ENCODE measurements at regions not wholly inside any gene's neighbourhood (a gene's known extent, or its start where the extent isn't known, plus 50 kb on each side); places are given as distances from the start of the nearest gene placed in this dataset.
"Not testable (repeated sequence)": the region's sequence is repeated elsewhere in the genome, so short reads cannot be mapped to it uniquely, and the experiment has no call there.

GRCh38 chr20:30164389-30164788, 1093.1 kb upstream of the DEFB115 start:
- not testable (repeated sequence) for DNase-seq

DNA sequence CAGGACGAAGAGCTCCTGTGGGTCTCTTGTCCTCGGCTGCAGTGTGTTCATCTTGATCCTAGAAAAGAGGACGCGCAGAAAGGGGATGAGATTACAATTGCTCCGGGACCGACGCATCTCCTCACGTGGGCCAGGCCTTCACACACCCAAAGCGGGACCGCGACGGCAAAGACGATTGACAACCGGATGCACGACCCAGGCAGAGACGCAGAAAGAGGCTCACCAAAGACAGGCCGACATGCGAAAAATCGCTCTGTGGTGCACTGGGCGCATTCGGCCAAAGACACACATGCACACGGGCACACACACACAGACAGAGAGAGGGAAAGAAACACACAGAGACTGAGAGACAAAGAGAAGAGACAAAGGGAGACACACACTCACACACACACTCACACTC, 1089.9 kb upstream of the DEFB115 start:
- no peak for DNase-seq

DNA sequence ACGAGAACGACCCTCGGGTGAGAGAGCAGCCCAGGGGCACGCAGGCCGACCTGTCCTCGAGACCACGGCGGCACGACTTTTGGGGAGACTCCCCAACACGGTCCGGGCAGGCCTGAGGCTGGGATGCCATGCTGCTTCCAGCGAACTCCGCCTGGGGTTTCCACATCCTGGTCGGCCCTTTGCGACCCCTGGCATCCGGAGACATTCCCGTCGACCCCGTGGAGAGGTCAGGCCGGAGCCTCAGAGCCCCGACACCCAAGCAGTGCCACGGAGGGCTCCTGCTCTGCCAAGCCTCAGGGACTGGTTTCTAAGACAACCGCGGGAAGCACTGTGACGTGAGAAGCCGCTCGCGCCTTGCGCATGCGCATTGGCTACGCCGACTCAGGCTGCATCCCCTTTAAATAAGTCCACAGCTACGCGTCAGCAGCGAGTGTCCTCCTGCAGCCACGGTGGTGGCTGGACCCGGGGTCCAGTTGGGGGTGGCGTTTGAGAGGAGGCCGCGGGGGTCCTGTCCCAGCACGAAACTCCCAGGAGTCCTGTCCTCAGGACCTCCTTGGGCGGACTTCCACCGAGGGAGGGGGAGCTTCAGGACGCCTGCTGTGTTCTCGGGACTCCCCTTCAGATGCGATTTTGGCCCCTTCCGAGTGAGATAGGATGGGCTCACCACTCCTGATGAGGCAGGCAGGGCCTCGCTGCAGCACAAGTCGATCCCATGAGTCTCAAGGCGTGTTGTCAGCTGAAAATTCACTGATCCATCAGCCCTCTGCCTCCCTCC, 1089.3 kb upstream of the DEFB115 start:
- DNase-seq = no peak

- no peak for DNase-seq
Observed at GRCh38 chr20:30168800-30169138, 1088.7 kb upstream of the DEFB115 start.

DNA sequence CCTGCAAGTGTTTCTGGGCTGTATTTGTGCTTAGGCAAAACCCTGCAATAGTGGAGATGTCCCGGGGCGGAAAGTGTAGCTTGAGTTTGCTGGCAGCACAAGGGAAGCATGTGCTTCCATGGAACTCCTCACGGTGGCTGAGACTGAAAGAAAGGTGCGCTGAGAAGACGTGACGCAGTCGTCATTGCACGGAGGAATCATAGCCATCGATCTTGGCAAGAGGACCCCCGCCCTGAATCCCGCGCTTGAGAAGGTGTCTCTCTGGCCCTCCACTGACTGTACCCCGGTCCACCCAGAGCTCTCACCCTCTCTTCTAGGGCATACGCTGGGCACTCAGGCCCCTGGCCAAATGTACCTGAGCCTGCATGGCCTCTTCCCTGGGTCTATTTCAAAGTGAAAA, 1081.8 kb upstream of the DEFB115 start:
- DNase-seq = no peak

DNA sequence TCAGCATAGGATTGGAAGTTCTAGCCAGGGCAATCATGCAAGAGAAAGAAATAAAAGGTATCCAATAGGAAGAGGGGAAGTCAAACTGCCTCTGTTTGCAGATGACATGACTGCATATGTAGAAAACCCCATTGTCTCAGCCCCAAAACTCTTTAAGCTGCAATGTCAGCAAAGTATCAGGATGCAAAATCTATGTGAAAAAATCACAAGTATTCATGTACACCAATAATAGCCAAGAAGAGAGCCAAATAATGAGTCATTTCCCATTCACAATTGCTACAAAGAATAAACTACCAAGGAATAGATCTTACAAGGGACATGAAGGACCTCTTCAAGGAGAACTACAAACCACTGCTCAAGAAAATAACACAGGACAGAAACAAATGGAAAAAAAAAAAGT, 1074.3 kb upstream of the DEFB115 start:
- not testable (repeated sequence) for DNase-seq

DNA sequence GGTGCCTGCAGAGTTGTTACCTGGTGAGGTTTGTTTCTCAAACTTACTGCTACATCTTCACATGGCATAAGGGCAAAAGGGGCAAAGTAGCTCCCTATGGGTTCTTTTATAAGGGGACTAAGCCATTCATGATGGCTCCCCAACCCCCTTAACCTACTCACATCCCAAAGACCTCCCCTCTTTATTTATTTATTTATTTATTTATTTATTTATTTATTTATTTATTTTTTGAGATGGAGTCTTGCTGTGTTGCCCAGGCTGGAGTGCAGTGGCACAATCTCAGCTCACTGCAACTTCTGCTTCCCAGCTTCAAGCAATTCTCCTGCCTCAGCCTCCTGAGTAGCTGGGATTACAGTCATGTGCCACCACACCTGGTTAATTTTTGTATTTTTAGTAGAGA, 1065.7 kb upstream of the DEFB115 start:
- not testable (repeated sequence) for DNase-seq

DNA sequence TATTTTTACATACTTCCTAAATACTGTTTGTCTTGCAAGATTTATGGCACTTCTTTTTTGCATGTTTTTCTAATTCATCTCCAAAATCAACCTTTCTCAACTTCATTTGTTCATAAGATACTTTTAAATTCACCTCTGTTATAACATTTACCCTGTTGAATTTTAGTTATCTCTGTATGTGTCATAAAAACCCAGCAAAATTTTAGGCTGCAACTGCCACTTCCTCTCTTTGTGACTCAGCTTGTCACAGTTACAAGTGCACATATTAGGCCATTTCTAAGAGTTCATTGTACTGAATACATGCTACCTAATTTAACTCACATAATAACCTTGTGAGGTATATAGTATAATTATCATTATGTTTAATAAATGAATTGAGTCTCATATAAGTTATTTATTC, 1023.0 kb upstream of the DEFB115 start:
- not testable (repeated sequence) for DNase-seq

GRCh38 chr20:30275073-30275472, 982.4 kb upstream of the DEFB115 start:
- not testable (repeated sequence) for DNase-seq

DNA sequence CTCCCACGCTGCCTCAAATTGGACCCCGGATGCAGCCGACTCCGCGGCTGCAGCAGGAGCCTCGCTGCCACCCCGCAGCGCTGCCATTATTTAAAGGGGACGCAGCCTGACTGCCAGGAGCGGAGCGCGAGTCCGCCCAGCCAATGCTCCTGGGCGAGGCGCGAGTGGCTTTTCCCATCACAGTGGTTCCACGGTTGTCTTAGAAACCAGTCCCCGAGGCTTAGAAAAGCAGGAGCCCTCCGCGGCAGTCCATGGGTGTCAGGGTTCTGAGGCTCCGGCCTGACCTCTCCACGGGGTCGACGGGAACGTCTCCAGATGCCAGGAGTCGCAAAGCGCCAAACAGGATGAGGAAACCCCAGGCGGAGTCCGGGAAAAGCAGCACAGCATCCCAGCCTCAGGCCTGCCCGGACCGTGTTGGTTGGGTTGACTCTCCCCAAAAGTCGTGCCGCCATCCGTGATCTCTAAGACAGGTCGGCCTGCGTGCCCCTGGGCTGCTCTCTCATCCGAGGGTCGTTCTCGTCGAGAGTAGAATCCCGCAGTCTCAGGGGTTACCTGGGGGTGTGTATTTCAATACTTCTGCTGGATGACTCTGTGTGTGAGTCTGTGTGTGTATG, 975.8 kb upstream of the DEFB115 start:
- no peak for DNase-seq

DNA sequence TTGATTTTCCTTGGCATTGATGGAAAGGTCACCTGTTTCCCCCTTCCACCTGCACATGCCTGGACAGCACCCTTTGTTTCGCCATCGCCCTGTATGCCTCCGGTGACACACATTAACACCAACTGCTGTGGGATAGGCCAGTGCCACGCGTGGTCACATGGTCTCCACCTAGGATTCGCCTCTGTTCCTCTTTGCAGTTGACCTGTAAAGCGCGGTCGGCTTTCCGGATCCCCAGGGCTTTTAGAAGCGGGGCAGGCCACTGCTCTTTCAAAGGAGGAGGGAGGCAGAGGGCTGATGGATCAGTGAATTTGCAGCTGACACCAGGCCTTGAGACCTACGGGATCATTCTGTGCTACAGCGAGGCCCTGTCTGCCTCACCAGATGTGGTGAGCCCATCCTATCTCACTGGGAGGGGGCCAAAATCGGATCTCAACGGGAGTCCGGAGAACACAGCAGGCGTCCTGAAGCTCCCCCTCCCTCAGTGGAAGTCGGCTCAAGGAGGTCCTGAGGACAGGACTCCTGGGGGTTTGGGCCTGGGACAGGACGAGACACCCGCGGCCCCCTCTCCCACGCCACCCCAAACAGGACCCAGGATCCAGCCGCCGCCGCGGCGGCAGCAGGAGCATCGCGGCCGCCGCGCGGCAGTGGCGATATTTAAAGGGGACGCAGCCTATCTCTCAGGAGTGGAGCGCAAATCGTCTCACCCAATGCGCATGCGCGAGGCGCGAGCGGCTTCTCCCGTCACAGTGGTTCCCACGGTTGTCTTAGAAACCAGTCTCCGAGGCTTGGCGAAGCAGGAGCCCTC, 973.8 kb upstream of the DEFB115 start:
- DNase-seq = not testable (repeated sequence)

GRCh38 chr20:30284281-30284905, 973.1 kb upstream of the DEFB115 start:
- DNase-seq = no peak

DNA sequence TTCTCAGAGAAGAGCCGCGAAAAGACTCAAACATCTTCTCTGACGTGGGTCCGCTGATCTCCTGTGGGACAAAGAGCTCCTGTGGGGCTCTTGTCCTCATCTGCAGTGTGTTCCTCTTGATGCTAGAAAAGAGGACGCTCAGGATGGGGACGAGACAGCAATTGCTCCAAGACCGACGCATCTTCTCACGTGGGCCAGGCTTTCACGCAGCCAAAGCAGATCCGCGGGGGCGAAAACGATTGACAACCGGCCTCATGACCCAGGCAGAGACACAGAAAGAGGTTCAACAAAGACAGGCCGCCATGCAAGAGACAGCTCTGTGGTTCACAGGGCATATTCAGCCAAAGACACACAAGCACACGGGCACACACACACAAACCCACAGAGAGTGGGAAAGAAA, 971.8 kb upstream of the DEFB115 start:
- DNase-seq = no peak

DNA sequence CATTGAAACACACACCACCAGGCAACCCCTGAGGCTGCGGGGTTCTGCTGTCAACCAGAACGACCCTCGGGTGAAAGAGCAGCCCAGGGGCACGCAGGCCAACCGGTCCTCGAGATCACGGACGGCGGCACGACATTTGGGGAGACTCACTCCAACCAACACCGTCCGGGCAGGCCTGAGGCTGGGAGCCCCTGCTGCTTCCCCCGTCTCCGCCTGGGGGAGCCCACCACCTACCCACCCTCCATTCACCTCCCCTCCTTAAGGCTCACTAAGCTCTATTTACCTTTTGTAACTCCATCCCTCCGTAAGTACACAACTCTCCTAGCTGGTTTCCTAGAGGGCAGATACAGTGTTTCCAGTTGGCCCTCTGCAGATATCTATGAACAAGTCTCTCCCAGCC, 971.3 kb upstream of the DEFB115 start:
- peak in 1 of 2 experiments; percentile 9 for DNase-seq

- not testable (repeated sequence) for DNase-seq
Observed at GRCh38 chr20:30287459-30287858, 970.0 kb upstream of the DEFB115 start.

GRCh38 chr20:30288346-30288745, 969.1 kb upstream of the DEFB115 start:
- no peak for DNase-seq

GRCh38 chr20:30289049-30289448, 968.4 kb upstream of the DEFB115 start:
- DNase-seq = not testable (repeated sequence)

GRCh38 chr20:30289711-30290141, 967.7 kb upstream of the DEFB115 start:
- DNase-seq = not testable (repeated sequence)

DNA sequence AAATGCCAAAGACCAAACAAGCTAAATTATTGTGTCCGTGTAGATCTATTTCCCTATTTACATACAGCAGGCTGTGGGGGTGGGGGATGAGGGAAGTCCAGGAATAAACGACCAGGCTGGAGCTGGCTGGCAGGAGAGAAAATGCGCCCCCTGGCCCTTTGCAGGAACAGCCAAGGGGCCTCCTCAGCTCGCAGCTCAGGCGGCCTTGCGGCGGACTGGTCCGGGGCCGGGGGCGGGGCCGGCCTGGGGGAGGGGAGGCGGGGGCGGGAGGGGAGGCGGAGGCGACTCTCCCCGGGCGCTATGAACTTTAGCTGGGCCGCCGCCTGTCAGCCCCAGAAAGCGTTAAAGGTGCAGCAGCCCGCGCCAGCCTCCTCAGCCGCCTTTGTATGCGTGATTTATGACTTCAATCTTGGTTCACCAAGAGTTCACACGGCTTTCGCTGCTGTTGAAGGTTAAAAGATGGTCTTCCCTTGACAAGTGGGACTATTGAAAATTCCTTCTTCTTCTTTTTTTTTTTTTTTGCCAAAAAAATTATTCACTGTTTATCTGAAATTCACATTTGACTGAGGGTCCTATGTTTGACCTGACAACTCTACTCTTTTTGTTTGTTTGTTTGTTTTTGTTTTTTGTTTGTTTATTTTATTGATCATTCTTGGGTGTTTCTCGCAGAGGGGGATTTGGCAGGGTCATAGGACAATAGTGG, 967.0 kb upstream of the DEFB115 start:
- peak; percentile 33 to 84 for DNase-seq

DNA sequence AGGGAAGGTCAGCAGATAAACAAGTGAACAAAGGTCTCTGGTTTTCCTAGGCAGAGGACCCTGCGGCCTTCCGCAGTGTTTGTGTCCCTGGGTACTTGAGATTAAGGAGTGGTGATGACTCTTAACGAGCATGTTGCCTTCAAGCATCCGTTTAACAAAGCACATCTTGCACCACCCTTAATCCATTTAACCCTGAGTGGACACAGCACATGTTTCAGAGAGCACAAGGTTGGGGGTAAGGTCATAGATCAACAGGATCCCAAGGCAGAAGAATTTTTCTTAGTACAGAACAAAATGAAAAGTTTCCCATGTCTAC, 966.4 kb upstream of the DEFB115 start:
- not testable (repeated sequence) for DNase-seq

DNA sequence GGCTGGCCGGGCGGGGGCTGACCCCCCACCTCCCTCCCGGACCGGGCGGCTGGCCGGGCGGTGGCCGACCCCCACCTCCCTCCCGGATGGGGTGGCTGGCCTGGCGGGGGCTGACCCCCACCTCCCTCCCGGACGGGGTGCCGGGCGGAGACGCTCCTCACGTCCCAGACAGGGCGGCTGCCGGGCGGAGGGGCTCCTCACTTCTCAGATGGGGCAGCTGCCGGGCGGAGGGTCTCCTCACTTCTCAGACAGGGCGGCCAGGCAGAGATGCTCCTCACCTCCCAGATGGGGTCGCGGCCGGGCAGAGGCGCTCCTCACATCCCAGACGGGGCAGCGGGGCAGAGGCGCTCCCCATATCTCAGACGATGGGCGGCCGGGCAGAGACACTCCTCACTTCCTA, 965.8 kb upstream of the DEFB115 start:
- DNase-seq = not testable (repeated sequence)

DNA sequence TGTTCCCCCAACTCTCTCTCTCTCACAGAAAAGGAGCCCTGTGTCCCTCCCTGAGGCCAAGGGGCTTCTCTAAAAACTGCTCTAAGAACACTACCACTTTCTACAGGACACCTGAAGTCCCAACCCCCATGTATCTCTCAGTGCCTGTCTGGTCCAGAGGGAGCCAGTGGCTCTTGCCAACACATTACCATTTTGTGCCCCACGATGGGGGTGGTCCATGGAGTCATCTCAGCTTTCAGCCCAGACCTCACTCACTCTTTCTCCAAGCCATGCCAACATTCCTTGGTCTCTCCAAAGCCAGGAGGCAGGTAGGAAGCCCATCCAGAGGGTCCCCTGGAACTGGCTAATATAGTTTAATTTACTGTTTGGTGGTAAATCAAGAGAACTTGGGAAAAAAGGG, 962.1 kb upstream of the DEFB115 start:
- DNase-seq = not testable (repeated sequence)

GRCh38 chr20:30295967-30296366, 961.5 kb upstream of the DEFB115 start:
- not testable (repeated sequence) for DNase-seq

All from NCI-H526 (cell line).